HEK293 (cell line): ENCODE measurements at regions not wholly inside any gene's neighbourhood (a gene's known extent, or its start where the extent isn't known, plus 50 kb on each side); places are given as distances from the start of the nearest gene placed in this dataset.
"Not testable (repeated sequence)": the region's sequence is repeated elsewhere in the genome, so short reads cannot be mapped to it uniquely, and the experiment has no call there.

Experiments used
- SP7 ChIP-seq: fragments of 450-650 bp; formaldehyde crosslinking; IDR thresholded peaks from 2 replicates; pipeline ENCODE4 v1.5.1; 2016; ENCODE audit warnings: missing biosample characterization, missing genetic modification characterization
- ZNF140 ChIP-seq: fragments of 450-650 bp; formaldehyde crosslinking; IDR thresholded peaks from 2 replicates; pipeline ENCODE4 v1.5.1; 2016; ENCODE audit warnings: missing biosample characterization, missing genetic modification characterization
- ZNF248 ChIP-seq: fragments of 450-650 bp; formaldehyde crosslinking; IDR thresholded peaks from 2 replicates; pipeline ENCODE4 v1.5.1; 2017; ENCODE audit warnings: missing biosample characterization, missing genetic modification characterization
- ZNF521 ChIP-seq: fragments of 450-650 bp; formaldehyde crosslinking; IDR thresholded peaks from 2 replicates; pipeline ENCODE4 v1.5.1; 2017; ENCODE audit warnings: missing biosample characterization, mild to moderate bottlenecking, missing genetic modification characterization
- ZNF561 ChIP-seq: fragments of 450-650 bp; IDR thresholded peaks from 2 replicates; pipeline ENCODE4 v1.5.1; 2018; ENCODE audit warnings: missing biosample characterization, missing genetic modification characterization, borderline replicate concordance
- ZNF623 ChIP-seq: fragments of 450-650 bp; formaldehyde crosslinking; IDR thresholded peaks from 2 replicates; pipeline ENCODE4 v1.5.1; 2016; ENCODE audit warnings: missing biosample characterization, missing genetic modification characterization
- TF ChIP-seq, protein P1 (sequence below): fragments of 450-650 bp; formaldehyde crosslinking; IDR thresholded peaks from 2 replicates; pipeline ENCODE4 v1.5.1; 2016; ENCODE audit warnings: missing biosample characterization, missing genetic modification characterization
- TF ChIP-seq, protein P2 (sequence below): fragments of 450-650 bp; formaldehyde crosslinking; IDR thresholded peaks from 2 replicates; pipeline ENCODE4 v1.5.1; 2016; ENCODE audit warnings: missing biosample characterization, missing genetic modification characterization
- TF ChIP-seq, protein P3 (sequence below): fragments of 450-650 bp; formaldehyde crosslinking; IDR thresholded peaks from 2 replicates; pipeline ENCODE4 v1.5.1; 2016; ENCODE audit warnings: missing biosample characterization, missing genetic modification characterization
- TF ChIP-seq, protein P4 (sequence below): fragments of 450-650 bp; formaldehyde crosslinking; IDR thresholded peaks from 2 replicates; pipeline ENCODE4 v1.5.1; 2016; ENCODE audit warnings: missing biosample characterization, missing genetic modification characterization

GRCh38 chr2:150249735-150250134 lies 237.7 kb downstream of the RND3 start:
- TF ChIP-seq, protein P1, sequence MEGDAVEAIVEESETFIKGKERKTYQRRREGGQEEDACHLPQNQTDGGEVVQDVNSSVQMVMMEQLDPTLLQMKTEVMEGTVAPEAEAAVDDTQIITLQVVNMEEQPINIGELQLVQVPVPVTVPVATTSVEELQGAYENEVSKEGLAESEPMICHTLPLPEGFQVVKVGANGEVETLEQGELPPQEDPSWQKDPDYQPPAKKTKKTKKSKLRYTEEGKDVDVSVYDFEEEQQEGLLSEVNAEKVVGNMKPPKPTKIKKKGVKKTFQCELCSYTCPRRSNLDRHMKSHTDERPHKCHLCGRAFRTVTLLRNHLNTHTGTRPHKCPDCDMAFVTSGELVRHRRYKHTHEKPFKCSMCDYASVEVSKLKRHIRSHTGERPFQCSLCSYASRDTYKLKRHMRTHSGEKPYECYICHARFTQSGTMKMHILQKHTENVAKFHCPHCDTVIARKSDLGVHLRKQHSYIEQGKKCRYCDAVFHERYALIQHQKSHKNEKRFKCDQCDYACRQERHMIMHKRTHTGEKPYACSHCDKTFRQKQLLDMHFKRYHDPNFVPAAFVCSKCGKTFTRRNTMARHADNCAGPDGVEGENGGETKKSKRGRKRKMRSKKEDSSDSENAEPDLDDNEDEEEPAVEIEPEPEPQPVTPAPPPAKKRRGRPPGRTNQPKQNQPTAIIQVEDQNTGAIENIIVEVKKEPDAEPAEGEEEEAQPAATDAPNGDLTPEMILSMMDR (tag by site-specific recombination), result not testable (repeated sequence)
- TF ChIP-seq ZNF521 (tag by site-specific recombination); ZNF140 (tag by site-specific recombination); ZNF623 (tag by site-specific recombination); ZNF248 (tag by site-specific recombination); SP7 (tag by site-specific recombination); ZNF561: not testable (repeated sequence)
- TF ChIP-seq, protein P2, sequence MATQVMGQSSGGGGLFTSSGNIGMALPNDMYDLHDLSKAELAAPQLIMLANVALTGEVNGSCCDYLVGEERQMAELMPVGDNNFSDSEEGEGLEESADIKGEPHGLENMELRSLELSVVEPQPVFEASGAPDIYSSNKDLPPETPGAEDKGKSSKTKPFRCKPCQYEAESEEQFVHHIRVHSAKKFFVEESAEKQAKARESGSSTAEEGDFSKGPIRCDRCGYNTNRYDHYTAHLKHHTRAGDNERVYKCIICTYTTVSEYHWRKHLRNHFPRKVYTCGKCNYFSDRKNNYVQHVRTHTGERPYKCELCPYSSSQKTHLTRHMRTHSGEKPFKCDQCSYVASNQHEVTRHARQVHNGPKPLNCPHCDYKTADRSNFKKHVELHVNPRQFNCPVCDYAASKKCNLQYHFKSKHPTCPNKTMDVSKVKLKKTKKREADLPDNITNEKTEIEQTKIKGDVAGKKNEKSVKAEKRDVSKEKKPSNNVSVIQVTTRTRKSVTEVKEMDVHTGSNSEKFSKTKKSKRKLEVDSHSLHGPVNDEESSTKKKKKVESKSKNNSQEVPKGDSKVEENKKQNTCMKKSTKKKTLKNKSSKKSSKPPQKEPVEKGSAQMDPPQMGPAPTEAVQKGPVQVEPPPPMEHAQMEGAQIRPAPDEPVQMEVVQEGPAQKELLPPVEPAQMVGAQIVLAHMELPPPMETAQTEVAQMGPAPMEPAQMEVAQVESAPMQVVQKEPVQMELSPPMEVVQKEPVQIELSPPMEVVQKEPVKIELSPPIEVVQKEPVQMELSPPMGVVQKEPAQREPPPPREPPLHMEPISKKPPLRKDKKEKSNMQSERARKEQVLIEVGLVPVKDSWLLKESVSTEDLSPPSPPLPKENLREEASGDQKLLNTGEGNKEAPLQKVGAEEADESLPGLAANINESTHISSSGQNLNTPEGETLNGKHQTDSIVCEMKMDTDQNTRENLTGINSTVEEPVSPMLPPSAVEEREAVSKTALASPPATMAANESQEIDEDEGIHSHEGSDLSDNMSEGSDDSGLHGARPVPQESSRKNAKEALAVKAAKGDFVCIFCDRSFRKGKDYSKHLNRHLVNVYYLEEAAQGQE (tag by site-specific recombination), result not testable (repeated sequence)
- TF ChIP-seq, protein P3, sequence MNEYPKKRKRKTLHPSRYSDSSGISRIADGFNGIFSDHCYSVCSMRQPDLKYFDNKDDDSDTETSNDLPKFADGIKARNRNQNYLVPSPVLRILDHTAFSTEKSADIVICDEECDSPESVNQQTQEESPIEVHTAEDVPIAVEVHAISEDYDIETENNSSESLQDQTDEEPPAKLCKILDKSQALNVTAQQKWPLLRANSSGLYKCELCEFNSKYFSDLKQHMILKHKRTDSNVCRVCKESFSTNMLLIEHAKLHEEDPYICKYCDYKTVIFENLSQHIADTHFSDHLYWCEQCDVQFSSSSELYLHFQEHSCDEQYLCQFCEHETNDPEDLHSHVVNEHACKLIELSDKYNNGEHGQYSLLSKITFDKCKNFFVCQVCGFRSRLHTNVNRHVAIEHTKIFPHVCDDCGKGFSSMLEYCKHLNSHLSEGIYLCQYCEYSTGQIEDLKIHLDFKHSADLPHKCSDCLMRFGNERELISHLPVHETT (tag by site-specific recombination), result not testable (repeated sequence)
- TF ChIP-seq, protein P4, sequence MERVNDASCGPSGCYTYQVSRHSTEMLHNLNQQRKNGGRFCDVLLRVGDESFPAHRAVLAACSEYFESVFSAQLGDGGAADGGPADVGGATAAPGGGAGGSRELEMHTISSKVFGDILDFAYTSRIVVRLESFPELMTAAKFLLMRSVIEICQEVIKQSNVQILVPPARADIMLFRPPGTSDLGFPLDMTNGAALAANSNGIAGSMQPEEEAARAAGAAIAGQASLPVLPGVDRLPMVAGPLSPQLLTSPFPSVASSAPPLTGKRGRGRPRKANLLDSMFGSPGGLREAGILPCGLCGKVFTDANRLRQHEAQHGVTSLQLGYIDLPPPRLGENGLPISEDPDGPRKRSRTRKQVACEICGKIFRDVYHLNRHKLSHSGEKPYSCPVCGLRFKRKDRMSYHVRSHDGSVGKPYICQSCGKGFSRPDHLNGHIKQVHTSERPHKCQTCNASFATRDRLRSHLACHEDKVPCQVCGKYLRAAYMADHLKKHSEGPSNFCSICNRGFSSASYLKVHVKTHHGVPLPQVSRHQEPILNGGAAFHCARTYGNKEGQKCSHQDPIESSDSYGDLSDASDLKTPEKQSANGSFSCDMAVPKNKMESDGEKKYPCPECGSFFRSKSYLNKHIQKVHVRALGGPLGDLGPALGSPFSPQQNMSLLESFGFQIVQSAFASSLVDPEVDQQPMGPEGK (tag by site-specific recombination), result not testable (repeated sequence)
